GM10248 (cell line): ENCODE measurements at regions not wholly inside any gene's neighbourhood (a gene's known extent, or its start where the extent isn't known, plus 50 kb on each side); places are given as distances from the start of the nearest gene placed in this dataset.
"Not testable (repeated sequence)": the region's sequence is repeated elsewhere in the genome, so short reads cannot be mapped to it uniquely, and the experiment has no call there.

Source experiments
- CTCF ChIA-PET: fragments of 300-600 bp; sonication (Branson Sonifier 250); formaldehyde crosslinking; extraction: SDS; loops from one replicate; lab custom pipeline; 2021; ENCODE audit warnings: antibody characterized with exemption; lab: Yijun Ruan, JAX
- POLR2A ChIA-PET: fragments of 350-650 bp; sonication (Branson Sonifier 250); formaldehyde crosslinking; extraction: SDS; loops from one replicate; lab custom pipeline; 2020; ENCODE audit warnings: antibody characterized with exemption; lab: Yijun Ruan, JAX
- DNase-seq: peaks from one replicate; pipeline ENCODE4 v3.0.0; 2012; ENCODE audit errors: extremely low spot score
- TF ChIP-seq, protein P1 (sequence below): IDR thresholded peaks from 2 replicates; pipeline ENCODE4 v1.5.1; 2012; ENCODE audit warnings: mild to moderate bottlenecking, low read depth; ENCODE audit errors: extremely low read depth, missing control alignments, control extremely low read depth

DNA sequence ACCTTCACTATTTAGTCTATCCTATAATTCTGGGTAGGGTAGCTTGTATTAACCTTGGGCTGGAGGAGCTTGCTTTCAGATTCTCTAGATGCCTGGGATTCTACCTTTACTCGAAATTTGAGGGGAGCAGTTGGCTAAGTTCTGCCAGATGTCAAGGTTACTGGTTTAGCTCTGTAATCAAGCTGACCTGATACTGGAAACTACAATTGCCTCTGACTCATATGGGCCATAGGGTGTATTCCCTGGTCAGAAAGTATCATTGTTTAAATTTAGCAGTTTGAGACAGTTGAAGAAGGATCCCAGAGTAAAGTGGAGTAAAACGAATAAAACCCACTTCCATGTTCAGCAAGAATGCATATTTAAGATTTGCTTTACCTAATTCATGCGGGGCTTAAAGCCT lies 337.6 kb downstream of the SPIN4 start:
- POLR2A ChIA-PET = no interaction called here
- CTCF ChIA-PET = no interaction called here

DNA sequence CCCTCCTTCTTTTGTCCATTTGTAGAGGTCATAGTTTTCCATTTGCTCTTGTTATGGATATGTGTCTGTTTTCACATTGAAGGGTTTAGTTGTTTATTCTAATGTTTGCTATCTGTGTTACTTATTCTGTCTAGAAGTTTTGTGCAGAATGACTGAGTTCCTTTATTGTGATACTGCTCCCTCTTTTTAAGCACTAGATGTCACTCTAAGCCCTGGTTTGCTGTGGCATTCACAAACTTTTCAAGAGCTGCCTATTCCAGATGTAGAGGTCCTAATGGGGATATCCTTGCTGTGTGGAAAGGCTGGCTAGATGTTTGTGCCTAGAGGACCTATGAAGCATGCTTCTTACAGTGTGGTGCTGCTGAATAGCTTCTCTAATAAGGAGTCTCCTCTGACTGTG lies 338.6 kb downstream of the SPIN4 start:
- DNase-seq = no peak
- TF ChIP-seq, protein P1, sequence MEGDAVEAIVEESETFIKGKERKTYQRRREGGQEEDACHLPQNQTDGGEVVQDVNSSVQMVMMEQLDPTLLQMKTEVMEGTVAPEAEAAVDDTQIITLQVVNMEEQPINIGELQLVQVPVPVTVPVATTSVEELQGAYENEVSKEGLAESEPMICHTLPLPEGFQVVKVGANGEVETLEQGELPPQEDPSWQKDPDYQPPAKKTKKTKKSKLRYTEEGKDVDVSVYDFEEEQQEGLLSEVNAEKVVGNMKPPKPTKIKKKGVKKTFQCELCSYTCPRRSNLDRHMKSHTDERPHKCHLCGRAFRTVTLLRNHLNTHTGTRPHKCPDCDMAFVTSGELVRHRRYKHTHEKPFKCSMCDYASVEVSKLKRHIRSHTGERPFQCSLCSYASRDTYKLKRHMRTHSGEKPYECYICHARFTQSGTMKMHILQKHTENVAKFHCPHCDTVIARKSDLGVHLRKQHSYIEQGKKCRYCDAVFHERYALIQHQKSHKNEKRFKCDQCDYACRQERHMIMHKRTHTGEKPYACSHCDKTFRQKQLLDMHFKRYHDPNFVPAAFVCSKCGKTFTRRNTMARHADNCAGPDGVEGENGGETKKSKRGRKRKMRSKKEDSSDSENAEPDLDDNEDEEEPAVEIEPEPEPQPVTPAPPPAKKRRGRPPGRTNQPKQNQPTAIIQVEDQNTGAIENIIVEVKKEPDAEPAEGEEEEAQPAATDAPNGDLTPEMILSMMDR = no peak
- POLR2A ChIA-PET = no interaction called here
- CTCF ChIA-PET = no interaction called here

More for the DNA sequence above, 337.6 kb downstream of the SPIN4 start:
- DNase-seq = no peak
- TF ChIP-seq, protein P1 = no peak

DNA sequence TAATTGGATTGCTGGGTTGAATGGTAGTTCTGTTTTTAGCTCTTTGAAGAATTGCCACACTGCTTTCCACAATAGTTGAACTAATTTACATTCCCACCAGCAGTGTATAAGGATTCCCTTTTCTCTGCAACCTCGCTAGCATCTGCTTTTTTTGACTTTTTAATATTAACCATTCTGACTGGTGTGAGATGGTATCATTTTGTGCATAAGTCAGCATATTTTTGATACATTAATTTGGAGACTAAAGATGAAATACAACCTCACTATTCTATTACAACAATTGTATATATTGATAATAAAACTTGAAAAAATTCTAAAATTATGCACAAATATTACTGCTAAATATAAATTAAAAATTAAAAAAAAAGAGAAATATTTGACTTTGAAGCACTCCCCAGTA lies 350.9 kb downstream of the SPIN4 start:
- CTCF ChIA-PET, DNase-seq, POLR2A ChIA-PET: not testable (repeated sequence)
